Iris pigment epithelial cell (primary cell): ENCODE measurements at regions not wholly inside any gene's neighbourhood (a gene's known extent, or its start where the extent isn't known, plus 50 kb on each side); places are given as distances from the start of the nearest gene placed in this dataset.
"Not testable (repeated sequence)": the region's sequence is repeated elsewhere in the genome, so short reads cannot be mapped to it uniquely, and the experiment has no call there.

ENCODE experiments used
- DNase-seq: peaks from one replicate; pipeline ENCODE4 v3.0.0-alpha.2; 2011; ENCODE audit warnings: low read depth

DNA sequence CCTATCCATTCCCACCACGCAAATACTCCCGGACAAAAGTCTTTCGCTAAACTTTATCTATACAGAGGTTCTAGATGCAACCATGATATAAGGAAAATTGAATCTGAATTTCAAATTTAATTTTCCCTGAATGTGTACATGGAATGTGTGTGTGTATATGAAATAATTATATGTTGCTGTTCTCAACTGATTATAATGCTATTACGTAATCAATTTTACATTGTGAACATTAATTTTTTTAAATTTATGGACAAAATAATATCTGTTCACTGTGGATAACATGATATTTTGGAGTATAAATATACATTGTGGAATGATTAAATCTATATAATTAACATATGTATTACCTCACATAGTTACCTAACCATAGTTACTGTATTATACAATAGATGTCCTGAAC lies 1250.6 kb downstream of the EFNA5 start:
- DNase-seq = no peak

DNA sequence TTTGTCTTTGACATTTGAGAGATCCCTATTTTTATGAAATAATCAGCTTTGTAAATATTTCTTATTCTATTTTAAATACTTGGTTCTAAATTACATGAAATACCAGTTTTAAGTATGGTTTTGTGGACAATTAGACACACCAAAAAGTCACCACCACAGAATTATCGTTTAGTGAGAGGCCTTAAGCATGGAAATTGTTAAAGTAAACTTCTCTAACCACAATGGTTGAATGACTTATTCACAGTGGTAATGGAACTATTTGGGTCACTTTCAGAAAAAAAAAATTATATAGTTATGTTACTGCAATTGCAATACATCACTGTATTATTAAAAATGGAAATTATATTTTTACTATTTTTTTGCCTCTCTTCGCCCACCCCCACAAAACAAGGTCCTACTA lies 1252.5 kb downstream of the EFNA5 start:
- DNase-seq = peak; percentile 18

DNA sequence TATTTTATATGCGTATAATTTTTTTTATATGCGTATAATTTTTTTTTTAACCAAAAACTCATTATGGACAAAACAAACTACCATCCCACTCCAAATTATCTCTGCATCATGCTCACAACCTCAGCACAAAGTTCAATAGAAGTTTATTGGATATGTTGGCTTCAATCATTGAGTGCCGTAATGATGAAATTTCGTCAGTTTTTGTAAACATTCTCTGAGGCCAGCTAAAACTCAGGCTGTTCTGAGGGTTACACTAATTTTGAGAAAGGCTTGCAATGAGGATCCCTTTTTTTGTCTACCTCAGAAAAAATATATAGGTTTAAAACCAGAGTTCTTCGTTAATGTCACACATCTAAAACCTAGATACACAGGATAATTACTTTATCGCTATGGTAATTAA lies 1253.2 kb downstream of the EFNA5 start:
- DNase-seq = no peak

DNA sequence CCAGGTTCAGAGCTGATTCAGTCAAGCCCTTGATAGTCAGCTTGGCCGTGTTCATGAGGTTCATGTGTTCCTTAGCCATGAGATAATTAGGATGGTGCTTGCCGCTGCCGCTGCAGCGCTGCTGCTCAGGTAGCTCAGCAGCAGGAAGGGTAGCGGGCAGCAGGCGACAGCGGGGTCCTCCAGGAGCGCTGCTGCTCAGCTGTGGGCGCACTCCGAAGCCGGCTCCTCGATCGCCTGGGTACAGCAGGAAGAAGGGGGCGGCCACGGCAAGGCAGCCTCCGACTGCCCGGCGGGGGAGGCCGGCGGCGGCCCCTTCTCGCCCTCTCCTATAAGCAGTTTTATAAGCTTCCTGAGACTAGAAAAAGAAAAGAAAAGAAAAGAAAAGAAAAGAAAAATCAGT lies 1253.6 kb downstream of the EFNA5 start:
- DNase-seq = no peak

DNA sequence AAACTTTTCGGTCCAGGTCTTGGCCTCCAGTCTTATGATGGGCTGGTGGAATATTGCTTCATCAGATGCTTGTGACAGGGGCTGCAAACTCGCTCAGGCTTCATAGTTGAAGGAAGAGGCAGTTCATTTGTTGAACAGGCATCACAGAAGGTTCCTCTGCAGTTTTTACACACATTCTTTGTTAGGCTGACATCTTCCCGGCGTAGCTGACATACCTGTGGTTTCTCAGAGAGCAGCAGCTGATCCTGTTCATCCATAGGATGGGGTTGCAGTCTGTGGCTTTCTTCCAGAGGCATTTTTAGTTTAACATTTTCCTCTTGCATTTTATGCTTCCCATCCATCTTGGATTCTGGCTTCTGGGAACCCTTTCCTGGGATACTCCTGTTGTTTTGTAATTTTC lies 1255.2 kb downstream of the EFNA5 start:
- peak; percentile 81 for DNase-seq

DNA sequence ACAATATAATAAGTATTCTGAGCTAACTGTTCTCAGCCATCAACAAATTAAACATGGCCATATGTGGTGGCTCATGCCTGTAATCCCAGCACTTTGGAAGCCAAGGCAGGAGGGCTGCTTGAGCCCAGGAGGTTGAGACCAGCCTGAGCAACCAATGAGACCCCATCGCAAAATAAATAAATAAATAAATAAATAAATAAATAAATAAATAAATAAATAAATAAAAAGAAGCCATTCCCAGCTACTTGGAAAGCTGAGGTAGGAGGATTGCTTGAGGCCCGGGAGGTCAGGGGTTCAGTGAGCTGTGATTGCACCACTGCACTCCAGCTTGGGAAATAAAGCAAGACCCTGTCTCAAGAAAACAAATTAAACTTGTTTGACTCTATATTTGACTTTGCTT lies 1256.4 kb downstream of the EFNA5 start:
- DNase-seq = no peak

DNA sequence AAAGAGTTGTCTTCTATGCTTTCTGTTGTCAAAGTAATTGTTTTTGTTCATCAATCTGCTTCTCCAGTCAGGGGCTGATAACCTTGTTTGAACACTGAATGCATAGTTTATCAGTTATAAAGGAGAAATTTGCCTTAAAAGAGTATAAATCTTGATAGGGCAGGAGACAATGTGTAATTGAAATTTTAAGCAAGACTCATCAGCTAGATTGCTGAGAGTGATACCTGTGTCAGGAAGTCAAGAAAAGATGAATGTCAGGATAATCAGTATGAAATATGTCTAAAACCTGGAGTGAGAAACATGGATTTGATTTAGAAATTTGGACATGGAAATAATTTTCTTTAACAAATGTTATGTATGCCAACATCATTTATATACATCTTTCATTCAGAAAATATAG lies 1258.1 kb downstream of the EFNA5 start:
- no peak for DNase-seq

DNA sequence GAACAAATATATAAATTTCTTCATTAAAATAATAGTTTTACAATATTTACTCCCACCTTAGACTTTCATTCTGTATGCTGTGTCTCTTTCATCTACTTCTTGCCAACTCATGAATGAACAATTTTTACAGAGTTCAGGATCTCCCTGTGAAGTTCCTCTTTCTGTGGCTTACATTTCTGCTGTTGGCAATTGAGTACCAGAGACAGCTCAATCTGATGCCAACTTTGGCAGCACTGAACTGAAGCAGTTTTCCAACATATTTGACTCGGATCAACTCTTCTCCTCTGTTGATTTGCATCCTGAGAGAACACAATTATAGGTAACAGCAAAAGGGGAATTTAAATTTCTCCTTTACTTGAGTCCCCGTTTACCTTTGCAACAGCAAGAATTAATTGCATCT lies 1262.2 kb downstream of the EFNA5 start:
- DNase-seq = no peak

DNA sequence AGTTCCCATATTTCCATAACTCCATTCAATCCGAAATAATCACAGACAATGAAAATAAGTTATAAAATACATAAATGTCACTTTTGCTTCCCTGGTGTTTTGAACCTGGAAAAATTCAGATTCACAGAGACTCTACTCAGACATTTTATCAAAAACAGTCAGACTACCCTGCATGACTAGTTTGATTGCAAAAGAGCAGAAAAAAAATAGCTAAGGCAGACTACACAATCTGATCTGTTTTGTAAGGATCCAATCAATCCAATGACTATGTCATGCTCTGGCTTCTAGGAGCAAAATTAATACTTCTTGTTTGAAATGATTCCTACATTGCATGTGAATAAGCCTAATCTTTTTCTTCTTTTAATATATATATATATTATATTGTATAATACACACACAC lies 1262.6 kb downstream of the EFNA5 start:
- DNase-seq = peak; percentile 15

DNA sequence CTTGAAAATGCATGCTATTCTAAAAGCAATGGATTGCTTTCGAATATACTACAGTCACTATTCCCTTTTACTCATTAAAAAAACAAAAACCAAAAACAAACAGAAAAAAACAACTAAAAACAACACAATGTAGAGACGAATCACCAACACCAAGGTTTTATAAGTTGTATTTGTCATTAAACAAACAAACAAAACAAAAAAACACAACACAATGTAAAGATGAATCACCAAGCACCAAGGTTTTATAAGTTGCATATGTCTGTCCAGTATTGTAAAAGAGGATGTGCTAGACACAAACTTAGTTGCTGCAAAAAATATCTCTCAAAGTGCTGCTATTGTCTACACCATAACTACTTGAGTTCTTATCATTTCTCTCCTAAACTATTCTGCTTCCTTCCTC lies 1269.2 kb downstream of the EFNA5 start:
- no peak for DNase-seq

DNA sequence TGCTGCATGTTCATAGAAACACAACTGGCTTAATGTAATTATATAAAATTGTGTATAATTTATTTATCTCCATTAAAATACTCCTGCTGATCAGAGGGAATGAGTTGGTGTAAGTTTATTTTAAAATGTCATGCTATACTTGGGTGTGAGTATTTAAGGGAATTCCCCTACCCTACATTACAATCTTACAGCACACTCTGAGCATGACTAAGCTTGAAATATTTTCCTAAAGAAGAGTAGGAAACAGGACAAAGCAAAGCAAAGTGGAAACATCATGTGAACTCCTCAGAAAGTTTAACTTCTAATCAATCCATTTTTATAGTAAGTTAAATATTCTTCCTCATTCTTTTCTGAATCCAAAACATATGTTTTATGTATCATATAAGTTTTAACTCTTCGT lies 1271.3 kb downstream of the EFNA5 start:
- DNase-seq = peak; percentile 86

DNA sequence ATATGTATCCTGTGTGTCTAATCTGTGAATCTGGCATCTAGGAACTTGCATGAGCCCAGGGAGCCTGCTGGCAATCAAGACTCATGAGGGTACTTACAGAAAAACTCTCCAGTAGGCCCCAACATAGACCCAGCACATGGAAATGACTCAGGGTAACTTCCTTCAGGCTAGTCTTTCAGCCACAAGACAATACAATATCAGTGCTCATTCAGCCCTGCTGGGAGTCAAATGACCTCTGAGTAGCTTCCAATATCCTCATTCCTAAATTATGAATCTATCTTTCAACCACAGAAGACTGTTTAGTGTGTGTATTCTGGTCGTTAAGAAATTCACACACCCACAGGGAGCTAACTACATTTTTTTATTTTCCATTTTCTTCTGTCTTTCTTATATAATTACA lies 1273.0 kb downstream of the EFNA5 start:
- DNase-seq = peak; percentile 98

DNA sequence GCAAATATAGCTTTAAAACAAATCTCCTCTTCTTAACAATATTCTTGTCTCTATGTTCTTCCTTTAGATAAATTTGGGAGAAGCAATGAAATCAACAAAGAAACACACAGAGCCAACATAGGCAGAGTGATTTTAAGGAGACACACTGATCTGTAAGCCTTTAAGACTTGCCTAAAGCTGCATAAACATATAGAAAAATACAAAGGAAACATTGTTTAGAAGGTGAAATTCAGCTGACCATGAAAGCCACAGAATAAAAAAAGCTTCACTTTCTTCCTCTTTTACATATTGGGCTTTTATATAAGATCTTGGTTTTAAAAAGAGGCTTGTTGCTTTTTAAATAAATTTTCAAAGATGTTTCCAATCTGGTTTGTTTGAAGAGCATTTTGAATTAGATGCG lies 1277.5 kb downstream of the EFNA5 start:
- DNase-seq = no peak

DNA sequence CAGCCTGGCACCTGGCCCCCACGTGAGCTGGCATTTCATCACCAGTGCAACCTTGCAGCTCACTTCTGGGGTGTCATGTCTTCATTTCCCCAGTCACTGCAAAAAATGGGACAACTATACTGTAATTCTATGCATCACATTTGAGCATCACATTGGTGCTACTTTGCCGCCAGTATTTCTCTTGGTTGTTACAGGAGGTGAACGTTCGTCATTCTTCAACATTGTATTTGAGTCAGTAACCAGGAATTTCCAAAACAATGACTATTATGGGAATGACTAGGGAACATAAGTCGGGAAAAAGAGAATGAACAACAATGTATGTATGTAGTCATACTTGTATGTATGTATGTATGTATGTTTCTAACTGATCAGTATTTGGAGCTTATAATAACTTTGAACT lies 1278.0 kb downstream of the EFNA5 start:
- DNase-seq = peak; percentile 27

DNA sequence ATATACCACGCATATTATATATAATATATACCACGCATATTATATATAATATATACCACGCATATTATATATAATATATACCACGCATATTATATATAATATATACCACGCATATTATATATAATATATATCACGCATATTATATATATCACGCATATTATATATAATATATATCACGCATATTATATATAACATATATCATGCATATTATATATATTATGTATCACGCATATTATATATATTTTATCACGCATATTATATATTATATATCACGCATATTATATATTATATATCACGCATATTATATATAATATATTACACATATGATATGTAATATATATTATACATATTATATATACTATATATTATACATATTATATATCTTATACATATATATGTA lies 1283.0 kb downstream of the EFNA5 start:
- DNase-seq = not testable (repeated sequence)

DNA sequence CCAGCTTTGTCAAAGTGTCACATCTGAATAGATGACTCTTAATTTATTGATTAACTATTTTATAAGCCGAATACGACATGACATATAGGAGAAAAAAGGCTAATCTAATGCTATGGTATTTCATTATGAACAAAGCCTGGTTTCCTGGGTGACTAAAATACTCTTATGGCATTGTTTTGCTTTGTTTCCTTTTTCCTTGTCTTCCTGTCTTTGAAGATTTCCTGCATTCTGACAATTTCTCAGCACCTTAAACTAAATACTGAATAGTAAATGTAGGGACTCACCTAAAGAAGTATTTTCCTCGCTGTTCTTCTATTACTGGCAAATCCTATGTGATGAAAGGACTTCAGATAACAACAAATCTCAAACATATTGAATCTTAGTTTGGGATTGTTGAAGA lies 1284.5 kb downstream of the EFNA5 start:
- DNase-seq = no peak

DNA sequence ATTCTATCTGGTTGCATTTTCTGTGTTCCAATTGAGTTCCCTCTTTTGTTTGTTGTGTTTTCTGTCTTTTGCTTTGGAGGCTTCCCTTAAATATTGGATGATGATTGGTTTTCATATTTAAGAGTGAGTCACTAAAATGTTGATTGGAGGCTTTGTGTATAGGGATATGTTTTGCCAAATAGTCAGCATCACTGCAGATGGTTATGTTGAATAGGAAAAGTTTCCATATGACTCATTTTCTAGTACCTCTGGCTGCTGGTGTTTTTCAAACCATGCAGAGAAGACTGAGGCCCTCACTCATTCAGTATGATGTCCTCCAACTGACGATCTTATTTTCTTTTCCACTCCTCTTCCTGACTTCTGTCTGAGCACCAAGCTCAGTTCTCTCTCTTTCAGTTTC lies 1290.0 kb downstream of the EFNA5 start:
- DNase-seq = peak; percentile 74

DNA sequence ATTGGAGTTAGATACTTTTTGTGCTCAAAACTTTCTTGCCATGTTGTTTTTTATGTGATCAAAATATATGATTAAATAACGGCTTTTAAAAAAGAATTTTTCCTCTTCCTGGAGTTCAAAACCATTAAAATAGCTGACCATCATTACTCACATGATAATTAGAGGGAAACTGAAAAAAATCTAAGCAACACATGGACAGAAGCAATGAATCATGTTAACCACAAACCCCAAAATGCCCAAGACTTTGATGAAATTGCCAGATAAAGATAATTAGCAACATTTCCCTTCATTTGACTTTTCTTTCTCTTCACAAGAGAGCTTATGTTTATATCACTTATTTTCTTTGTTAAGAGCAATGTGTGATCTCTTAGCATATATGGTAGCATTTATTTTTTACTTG lies 1294.2 kb downstream of the EFNA5 start:
- DNase-seq = peak; percentile 31

DNA sequence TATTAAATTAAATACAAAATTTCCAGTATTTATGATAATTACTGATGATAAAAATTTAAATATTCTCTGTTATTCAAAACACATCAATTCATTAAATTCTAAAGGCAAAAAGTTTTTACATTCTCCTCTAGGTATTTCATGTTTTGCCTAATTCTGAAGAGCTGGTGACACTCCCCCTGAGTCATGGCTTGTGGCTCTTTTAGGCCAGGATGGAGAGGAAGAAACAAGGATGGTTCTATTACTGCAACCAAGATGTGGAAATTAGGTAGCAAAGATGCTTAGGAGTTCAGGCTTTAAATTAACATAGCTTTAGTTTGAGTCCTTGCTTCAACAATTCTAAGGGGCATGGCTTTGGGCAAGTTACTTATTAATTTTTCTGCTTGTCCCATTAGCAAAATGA lies 1295.8 kb downstream of the EFNA5 start:
- DNase-seq = no peak

DNA sequence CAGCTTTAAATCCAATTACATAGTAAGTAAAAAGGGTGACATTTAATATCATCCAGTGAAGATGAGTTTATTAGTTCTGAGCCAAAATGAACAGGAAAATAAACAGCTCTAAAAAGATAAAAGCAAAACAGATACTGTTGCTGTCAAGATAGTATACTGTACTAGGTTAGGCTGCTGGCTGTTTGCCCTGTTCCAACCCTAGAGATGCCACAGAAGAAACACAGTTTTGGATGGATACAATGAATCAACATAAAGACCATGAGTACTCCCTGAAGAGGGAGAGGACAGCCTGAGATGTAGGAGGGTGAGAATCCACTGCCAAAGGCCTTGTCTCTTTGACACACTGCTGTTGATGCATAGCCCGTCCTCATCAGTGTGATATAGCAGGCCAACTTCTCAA lies 1302.7 kb downstream of the EFNA5 start:
- no peak for DNase-seq

DNA sequence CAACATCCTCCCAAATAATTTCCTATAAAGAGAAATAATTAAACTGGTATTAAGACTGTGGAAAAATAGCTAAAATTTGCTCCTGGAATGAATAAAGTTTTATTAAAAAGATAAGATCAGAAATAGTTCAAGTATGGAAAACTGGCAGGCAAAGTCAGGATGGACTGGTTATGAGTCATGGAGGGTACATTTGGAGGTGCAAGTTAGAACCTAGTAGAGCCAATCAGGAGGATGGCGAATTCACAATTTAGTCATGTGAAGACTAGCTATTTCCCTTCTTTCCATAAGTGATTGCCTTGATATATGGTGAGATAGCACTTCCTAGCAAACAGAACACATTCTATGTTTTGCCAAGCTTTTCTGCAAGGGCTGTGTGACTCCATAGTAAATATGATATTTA lies 1303.5 kb downstream of the EFNA5 start:
- no peak for DNase-seq

DNA sequence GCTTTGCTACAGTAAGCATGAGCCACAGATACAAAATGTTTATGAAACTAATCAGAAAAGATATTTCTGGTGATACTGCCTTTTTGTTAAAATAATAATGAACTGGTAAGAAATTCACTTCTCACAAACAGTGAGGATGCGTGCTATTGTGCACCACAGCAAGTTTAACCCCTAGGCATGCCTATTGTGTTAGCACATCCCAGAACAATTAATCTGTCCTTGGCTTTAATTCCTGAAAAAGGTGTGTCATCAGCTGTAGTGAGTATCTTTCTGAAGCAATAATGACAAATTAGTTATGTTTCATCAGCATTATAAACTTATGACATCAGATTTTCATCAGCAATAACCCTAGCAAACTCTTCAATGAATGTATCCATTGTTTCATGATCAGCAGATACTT lies 1307.2 kb downstream of the EFNA5 start:
- no peak for DNase-seq

DNA sequence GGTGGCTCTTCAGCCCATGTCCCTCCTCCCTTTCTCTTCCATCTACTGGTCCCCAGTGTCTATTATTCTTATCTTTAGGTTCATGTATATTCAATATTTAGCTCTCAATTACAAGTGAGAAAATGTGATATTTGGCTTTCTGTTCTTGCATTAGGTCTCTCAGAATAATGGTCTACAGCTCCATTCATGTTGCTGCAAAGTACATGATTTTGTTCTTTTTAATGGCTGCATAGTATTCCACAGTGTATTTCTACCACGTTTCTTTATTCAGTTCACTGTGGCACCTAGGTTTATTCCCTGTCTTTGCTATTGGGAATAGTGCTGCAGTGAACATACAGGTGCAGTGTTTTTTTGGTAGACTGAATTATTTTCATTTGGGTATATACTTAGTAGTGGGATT lies 1308.8 kb downstream of the EFNA5 start:
- no peak for DNase-seq

DNA sequence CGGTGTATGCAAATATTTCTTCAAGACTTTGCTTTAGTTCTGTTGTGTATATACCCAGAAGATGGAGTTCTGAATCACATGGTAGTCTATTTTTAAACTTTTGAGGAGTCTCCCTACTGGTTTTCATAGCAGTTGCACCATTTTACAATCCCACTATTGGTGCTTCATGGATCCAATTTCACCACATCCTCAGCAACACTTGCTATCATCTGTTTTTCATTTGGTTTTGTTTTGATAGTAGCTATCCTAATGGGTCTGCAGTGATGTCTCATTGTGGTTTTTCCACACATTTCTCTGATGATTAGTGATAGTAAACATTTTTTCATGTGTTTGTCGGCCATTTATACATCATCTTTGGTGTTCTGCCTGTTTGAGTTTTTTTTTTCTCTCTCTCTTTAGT lies 1339.3 kb downstream of the EFNA5 start:
- DNase-seq = peak; percentile 87

DNA sequence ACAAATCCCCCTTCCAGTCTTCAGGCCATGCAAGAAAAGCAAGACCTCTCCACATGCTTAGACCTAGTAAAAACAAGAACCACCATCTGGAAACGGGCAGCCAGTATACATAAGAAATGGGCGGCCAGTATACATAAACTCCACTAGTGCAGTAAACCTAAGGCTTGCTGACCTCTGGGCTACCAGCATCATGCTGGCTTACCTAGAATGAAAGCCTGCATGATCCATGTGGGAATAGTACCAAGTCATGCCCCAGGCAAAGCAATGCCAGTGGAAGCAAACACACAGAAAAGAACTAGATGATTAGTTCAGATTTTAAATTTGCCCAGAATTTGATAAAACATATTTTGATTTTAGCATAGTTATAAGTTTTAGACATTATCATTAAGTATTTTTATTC lies 1346.4 kb downstream of the EFNA5 start:
- no peak for DNase-seq
